ENCODE measurements at regions not wholly inside any gene's neighbourhood (a gene's known extent, or its start where the extent isn't known, plus 50 kb on each side); places are given as distances from the start of the nearest gene placed in this dataset.
"Not testable (repeated sequence)": the region's sequence is repeated elsewhere in the genome, so short reads cannot be mapped to it uniquely, and the experiment has no call there.

- no peak for DNase-seq (ENCODE audit: low read depth)
Observed at GRCh38 chr3:104396974-104397669, 969.6 kb upstream of the ALCAM start.

GRCh38 chr3:104397713-104398112 lies 969.0 kb upstream of the ALCAM start:
- no peak for DNase-seq (ENCODE audit: low read depth)

- DNase-seq (ENCODE audit: low read depth): no peak
Observed at GRCh38 chr3:104402902-104403301, 963.8 kb upstream of the ALCAM start.

- no peak for DNase-seq (ENCODE audit: low read depth)
Observed at GRCh38 chr3:104411757-104412156, 955.0 kb upstream of the ALCAM start.

- no peak for DNase-seq (ENCODE audit: low read depth)
Observed at GRCh38 chr3:104412608-104413580, 953.8 kb upstream of the ALCAM start.

- no peak for DNase-seq (ENCODE audit: low read depth)
Observed at GRCh38 chr3:104428337-104428925, 938.3 kb upstream of the ALCAM start.

GRCh38 chr3:104429727-104430126 lies 937.0 kb upstream of the ALCAM start:
- no peak for DNase-seq (ENCODE audit: low read depth)

- no peak for DNase-seq (ENCODE audit: low read depth)
Observed at GRCh38 chr3:104436506-104436905, 930.2 kb upstream of the ALCAM start.

GRCh38 chr3:104437131-104437750 lies 929.5 kb upstream of the ALCAM start:
- no peak for DNase-seq (ENCODE audit: low read depth)

GRCh38 chr3:104437891-104438290 lies 928.8 kb upstream of the ALCAM start:
- no peak for DNase-seq (ENCODE audit: low read depth)

- DNase-seq (ENCODE audit: low read depth): no peak
Observed at GRCh38 chr3:104438706-104439105, 928.0 kb upstream of the ALCAM start.

GRCh38 chr3:104445252-104445919 lies 921.3 kb upstream of the ALCAM start:
- not testable (repeated sequence) for DNase-seq (ENCODE audit: low read depth)

- no peak for DNase-seq (ENCODE audit: low read depth)
Observed at GRCh38 chr3:104447681-104448080, 919.0 kb upstream of the ALCAM start.

- DNase-seq (ENCODE audit: low read depth): no peak
Observed at GRCh38 chr3:104452697-104453096, 914.0 kb upstream of the ALCAM start.

GRCh38 chr3:104458657-104459056 lies 908.1 kb upstream of the ALCAM start:
- DNase-seq (ENCODE audit: low read depth): no peak

GRCh38 chr3:104460477-104461406 lies 906.0 kb upstream of the ALCAM start:
- DNase-seq (ENCODE audit: low read depth): no peak

GRCh38 chr3:104461431-104461830 lies 905.3 kb upstream of the ALCAM start:
- DNase-seq (ENCODE audit: low read depth): no peak

- DNase-seq (ENCODE audit: low read depth): no peak
Observed at GRCh38 chr3:104472221-104472620, 894.5 kb upstream of the ALCAM start.

- no peak for DNase-seq (ENCODE audit: low read depth)
Observed at GRCh38 chr3:104474011-104474410, 892.7 kb upstream of the ALCAM start.

- DNase-seq (ENCODE audit: low read depth): no peak
Observed at GRCh38 chr3:104503022-104503421, 863.7 kb upstream of the ALCAM start.

Measured in stimulated activated CD8-positive, alpha-beta memory T cell treated with anti-CD3 and anti-CD28 coated beads, Interleukin-4, amount 100 ng/mL, for 24 hours (primary cell).